ENCODE measurements at regions not wholly inside any gene's neighbourhood (a gene's known extent, or its start where the extent isn't known, plus 50 kb on each side); places are given as distances from the start of the nearest gene placed in this dataset.
A peak's percentile ranks its signal among the peaks of the same experiment; 100 is the strongest.
"Not testable (repeated sequence)": the region's sequence is repeated elsewhere in the genome, so short reads cannot be mapped to it uniquely, and the experiment has no call there.

- no peak for DNase-seq
These were observed 62.5 kb upstream of the ENPP6 start for GRCh38 chr4:184280137-184280536.

GRCh38 chr4:184279496-184280061, 61.9 kb upstream of the ENPP6 start:
- DNase-seq, result no peak

GRCh38 chr4:184277769-184278168, 60.1 kb upstream of the ENPP6 start:
- not testable (repeated sequence) for DNase-seq

- not testable (repeated sequence) for DNase-seq
These were observed 59.3 kb upstream of the ENPP6 start for GRCh38 chr4:184277010-184277409.

GRCh38 chr4:184276346-184276745, 58.7 kb upstream of the ENPP6 start:
- not testable (repeated sequence) for DNase-seq

- DNase-seq, result no peak
These were observed 58.1 kb upstream of the ENPP6 start for GRCh38 chr4:184275766-184276165.

GRCh38 chr4:184274286-184274951, 56.7 kb upstream of the ENPP6 start:
- DNase-seq, result no peak

- DNase-seq, result peak; percentile 95
These were observed 55.8 kb upstream of the ENPP6 start for GRCh38 chr4:184273166-184274147.

GRCh38 chr4:184270808-184271413, 53.2 kb upstream of the ENPP6 start:
- no peak for DNase-seq

GRCh38 chr4:184269879-184270430, 52.3 kb upstream of the ENPP6 start:
- no peak for DNase-seq

GRCh38 chr4:184268584-184269160, 51.0 kb upstream of the ENPP6 start:
- DNase-seq, result no peak

- peak; percentile 96 for DNase-seq
These were observed 50.3 kb upstream of the ENPP6 start for GRCh38 chr4:184267673-184268583.
